CD4-positive, alpha-beta T cell treated with Interleukin-17A for 1 hour (primary cell): ENCODE measurements at regions not wholly inside any gene's neighbourhood (a gene's known extent, or its start where the extent isn't known, plus 50 kb on each side); places are given as distances from the start of the nearest gene placed in this dataset.

ENCODE experiments used
- DNase-seq: peaks from one replicate; pipeline ENCODE4 v3.0.0-alpha.2; 2020

DNA sequence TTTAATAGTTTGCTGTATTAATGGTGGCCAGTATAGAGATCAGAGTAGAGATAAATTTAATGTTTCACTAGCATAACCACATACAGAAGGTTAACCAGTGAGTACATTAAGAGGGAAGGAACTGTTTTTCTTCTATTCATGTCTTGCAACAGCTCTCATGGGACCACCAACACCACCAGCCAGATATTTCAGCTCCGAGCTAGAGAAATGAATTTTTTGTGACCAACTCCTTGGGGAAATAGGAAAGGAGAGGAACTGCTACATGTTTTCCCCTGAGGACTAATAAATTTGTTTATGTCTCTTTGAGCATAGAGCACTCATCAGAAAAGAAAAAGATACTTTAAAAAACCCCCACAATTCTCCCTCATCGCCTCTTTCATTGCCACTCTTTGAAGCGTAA lies 247.5 kb downstream of the MBNL1 start:
- no peak for DNase-seq

- DNase-seq = no peak
Observed at GRCh38 chr3:152517502-152517901, 248.8 kb downstream of the MBNL1 start.

GRCh38 chr3:152518346-152518745 lies 249.6 kb downstream of the MBNL1 start:
- DNase-seq = no peak

- DNase-seq = no peak
Observed at GRCh38 chr3:152519376-152519775, 250.6 kb downstream of the MBNL1 start.

DNA sequence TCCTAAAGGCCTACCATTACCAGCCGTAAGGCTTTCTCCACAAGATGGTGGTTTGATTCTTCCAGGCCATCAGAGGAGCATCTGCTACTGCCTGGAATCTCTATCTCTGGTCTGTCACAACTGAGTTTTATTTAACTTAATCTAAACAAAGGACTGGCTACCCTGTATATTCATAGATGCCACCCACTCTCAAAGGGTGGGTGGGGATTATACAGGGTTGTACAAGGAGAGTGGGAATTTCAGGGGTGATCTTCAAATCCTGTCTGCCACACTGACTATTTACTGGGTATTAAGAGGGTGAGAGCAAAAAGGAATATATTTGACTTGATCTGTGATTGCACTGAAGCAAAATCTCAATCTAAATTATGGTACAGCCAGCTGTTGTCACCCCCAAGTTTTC lies 253.3 kb downstream of the MBNL1 start:
- no peak for DNase-seq

- peak; percentile 62 for DNase-seq
Observed at GRCh38 chr3:152524198-152525140, 255.7 kb downstream of the MBNL1 start.

DNA sequence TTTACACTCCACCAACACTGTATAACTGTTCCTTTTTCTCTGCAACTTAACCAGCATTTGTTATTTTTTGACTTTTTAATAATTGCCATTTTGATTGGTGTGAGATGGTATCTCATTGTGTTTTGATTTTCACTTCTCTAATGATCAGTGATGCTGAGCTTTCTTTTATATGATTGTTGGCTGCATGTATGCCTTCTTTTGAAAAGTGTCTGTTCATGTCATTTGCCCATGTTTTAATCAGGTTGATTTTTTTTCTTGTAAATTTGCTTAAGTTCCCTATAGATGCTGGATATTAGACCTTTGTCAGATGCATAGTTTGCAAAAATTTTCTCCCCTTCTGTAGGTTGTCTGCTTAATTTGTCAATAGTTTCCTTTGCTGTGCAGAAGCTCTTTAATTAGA lies 263.0 kb downstream of the MBNL1 start:
- DNase-seq = no peak

- DNase-seq = no peak
Observed at GRCh38 chr3:152538518-152538917, 269.8 kb downstream of the MBNL1 start.

DNA sequence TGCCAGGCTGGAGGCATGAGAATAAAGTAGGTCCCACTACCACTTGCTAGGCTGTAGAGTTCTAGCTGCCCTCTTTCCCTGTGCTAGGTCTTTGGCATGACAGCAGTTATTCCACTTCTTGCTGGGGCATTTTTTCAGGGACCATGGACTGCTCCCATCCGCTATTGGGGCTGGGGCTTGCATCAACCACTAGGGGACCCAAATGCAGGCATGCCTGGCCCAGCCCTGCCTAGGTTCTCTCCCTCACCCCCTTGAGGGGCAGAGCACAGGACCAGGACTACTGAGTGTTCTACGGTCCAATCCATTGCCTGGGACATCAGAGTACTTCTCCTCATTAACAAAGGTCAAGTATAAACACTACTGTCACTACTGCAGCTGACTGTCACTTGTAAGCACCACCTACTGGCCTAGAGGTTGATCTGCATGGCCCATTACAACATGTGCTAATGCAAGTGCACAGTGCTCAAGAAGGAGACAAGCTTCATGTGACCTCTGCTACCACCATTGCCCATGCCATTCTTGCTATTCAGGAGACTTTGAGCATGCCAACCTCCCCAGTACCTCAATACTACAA lies 270.5 kb downstream of the MBNL1 start:
- DNase-seq = no peak

DNA sequence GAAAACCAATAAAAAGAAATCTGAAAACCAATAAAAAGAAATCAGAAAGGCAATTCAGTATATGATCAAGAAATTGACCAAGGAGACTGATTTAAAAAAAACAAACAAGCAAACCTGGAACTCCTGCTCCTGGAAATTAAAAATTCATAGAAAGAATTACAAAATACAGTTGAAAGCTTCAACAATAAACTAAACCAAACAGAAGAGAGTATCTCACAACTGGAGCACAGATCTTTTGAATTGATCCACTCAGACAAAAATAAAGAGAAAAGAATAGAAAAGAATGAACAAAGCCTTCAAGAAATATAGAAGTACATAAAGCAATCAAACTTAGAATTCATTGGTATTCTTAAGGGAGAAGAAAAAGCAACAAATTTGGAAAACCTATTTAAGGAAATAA lies 271.4 kb downstream of the MBNL1 start:
- no peak for DNase-seq

- DNase-seq = no peak
Observed at GRCh38 chr3:152547153-152547552, 278.4 kb downstream of the MBNL1 start.

DNA sequence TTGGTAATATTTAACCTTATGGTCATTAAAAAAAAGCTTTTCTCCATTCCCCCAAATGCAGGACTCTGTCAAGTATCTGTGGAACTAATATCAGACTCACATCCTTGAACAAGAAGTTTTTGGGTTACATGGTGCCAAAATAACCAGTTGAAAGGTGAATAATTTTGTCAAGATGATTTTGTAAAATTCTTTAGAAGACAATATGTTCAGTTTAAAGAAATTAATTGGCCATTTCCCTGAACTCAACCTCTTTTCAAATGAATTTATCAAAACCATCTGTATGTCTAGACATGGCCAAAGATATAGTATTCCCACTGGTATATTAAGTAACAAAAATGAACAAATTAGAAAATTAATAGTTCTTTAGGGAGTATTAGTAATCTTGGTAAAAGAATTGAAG lies 280.5 kb downstream of the MBNL1 start:
- no peak for DNase-seq

DNA sequence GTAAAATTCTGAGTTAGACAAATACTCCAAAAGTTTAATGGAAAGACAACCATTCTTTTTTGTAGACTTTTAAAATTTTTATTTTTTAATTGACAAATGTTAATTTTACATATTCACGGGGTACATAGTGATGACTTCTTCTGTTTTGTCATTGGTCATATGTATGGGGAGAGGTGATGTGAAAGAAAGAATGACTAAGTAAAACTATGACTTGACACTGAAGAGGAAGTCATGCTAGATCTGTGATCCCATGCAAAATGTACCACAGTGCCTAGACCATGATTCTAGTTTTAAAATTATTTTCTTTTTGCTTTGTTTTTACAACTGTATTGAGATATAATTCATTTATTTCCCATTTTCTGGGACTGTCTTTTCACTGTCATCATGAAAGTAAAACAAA lies 281.6 kb downstream of the MBNL1 start:
- DNase-seq = no peak

- DNase-seq = no peak
Observed at GRCh38 chr3:152554980-152555379, 280.0 kb upstream of the P2RY1 start.

- DNase-seq = no peak
Observed at GRCh38 chr3:152555666-152556291, 279.2 kb upstream of the P2RY1 start.

DNA sequence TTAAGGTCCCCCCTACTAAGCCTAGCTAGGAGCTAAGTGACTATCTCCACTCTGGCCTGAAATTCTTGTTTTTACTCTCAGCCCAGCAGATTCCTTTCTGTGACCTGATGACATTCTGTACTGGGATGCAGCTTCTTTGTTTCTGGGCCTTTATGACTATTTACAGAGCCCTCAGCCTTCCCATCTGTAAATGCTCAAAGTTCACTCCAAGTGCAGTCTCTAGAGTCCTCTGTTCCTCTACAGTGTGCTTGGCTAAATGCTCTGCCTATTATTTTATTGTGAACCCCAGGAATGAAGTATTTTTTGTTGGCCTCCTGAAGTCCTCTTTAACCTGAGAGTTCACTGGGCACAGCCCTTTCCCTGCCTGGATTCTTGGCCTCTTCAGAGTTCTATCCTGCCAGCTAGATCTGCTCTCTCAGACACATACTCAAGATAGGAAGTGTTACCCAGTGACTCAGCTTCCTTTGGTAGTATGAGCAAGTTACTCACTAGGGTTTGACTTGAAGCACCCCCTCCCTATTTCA lies 278.1 kb upstream of the P2RY1 start:
- DNase-seq = no peak

DNA sequence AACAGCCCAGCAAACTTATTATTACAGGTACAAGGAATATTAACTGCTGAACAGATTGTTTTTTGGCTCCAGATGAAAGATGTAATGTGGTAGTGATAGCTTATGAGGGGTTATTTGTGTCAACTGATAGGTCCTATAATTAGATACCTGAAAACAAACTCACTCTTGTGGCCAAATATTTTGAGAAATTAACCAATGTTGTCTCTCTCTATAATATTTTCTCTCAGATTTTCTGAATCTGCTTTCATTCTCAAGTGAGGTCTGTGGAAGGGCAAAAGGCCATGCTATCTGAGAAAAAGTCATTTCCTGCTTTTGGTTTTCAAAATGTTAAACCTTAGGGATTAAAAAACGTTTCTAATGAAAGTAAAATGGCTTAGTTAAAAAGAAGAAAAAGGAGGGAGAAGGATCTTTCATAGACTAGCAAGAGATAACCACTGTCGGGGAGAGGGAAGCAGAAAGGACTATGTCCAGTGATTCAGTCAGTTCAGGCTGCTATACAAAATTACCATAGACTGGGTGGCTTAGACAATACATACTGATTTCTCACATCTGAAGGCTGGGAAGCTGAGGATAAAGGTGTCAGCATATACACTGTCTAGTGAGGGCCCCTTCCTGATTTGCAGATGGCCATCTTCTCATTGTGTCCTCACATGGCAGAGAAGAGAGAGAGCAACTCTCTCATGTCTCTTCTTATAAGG lies 277.5 kb upstream of the P2RY1 start:
- no peak for DNase-seq

DNA sequence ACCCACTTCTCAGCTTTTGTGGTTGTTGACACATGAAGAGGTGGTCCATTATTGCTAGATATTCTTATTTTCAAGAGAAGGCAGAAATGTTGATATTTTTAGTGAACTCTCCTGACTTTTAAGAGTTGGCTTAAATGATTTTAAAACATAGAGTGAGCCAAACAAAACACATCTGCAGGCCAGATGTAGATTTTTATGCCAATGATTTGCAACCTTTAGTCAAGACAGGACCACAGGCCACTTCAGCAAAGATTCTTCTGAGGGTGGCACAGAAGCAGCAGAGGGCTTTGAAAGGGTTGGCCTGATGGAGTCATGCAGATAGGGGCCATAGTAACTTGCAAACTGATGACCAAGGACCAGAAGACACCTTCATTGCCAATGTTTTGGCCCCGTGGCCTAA lies 276.5 kb upstream of the P2RY1 start:
- no peak for DNase-seq

GRCh38 chr3:152559246-152559645 lies 275.7 kb upstream of the P2RY1 start:
- no peak for DNase-seq

DNA sequence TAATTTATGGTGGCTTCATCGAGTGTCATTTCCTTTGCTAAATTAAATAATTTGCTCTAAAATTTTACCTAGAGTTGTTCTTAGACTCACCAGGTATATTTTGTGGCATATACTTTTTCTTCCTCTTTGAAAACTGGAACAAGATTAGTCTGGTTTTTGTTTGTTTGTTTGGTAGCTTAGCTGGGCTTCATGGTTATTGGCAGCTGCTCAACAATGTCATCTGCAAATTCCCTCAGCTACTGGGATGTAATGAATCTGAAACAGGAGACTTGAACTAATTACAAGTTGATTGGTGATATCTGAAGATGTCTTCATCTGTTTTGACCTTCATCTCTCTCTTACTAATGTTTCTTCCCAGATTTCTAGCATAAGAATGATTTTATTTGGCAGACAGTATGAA lies 270.5 kb upstream of the P2RY1 start:
- DNase-seq = no peak

GRCh38 chr3:152574461-152575079 lies 260.4 kb upstream of the P2RY1 start:
- DNase-seq = peak; percentile 20

GRCh38 chr3:152578769-152579168 lies 256.2 kb upstream of the P2RY1 start:
- no peak for DNase-seq

GRCh38 chr3:152581951-152582350 lies 253.0 kb upstream of the P2RY1 start:
- DNase-seq = no peak
